ENCODE measurements at regions not wholly inside any gene's neighbourhood (a gene's known extent, or its start where the extent isn't known, plus 50 kb on each side); places are given as distances from the start of the nearest gene placed in this dataset.

GRCh38 chr6:122098201-122098678 lies 301.2 kb upstream of the HSF2 start (continued):
- TF ChIP-seq RNF219 (CRISPR knock-in tag; IDR thresholded peaks at IDR 0.05) = no peak
- no peak for TF ChIP-seq MTF1 (CRISPR knock-in tag; IDR thresholded peaks at IDR 0.05)
- TF ChIP-seq ZNF770 (CRISPR knock-in tag; IDR thresholded peaks at IDR 0.05) = no peak
- no peak for TF ChIP-seq ZNF562 (CRISPR knock-in tag; IDR thresholded peaks at IDR 0.05; ENCODE audit: borderline replicate concordance)
- no peak for TF ChIP-seq ZNF83 (CRISPR knock-in tag; IDR thresholded peaks at IDR 0.05; ENCODE audit: borderline replicate concordance)
- TF ChIP-seq ZNF317 (CRISPR knock-in tag; IDR thresholded peaks at IDR 0.05) = no peak

- no TSS peak for BruUV-seq (replicated peaks)
- no peak overlapping the region for H2AFZ ChIP-seq (ENCODE audit: low read length)
These were observed 297.4 kb upstream of the HSF2 start for GRCh38 chr6:122102026-122102425.

More at GRCh38 chr6:122102026-122102425, 297.4 kb upstream of the HSF2 start:
- Histone ChIP-seq H3K9me3 (ENCODE audit: low read length) (no peaks in the 10 kb centered on the region), H3K36me3 (replicated peaks in 1 of 2; ENCODE audit: control insufficient read depth in 1 of 2, insufficient read depth in 2 of 2, low read length in 2 of 2) (no peaks in the 10 kb centered on the region), H3K9ac (ENCODE audit: insufficient read depth, low read depth, low read length) (no peak overlapping the region), H3K4me2 (ENCODE audit: low read depth, low read length) (no peak overlapping the region), H3K4me1 (ENCODE audit: insufficient read depth, low read length) (no peaks in the 10 kb centered on the region), H3K79me2 (ENCODE audit: insufficient read depth, low read length) (no peaks in the 10 kb centered on the region), H3K27me3 (ENCODE audit: control insufficient read depth in 1 of 2, insufficient read depth in 2 of 2, low read length in 2 of 2) (no peaks in the 10 kb centered on the region), H3K4me3 (replicated peaks in 1 of 3; ENCODE audit: insufficient read depth in 1 of 3, low read depth in 2 of 3, low read length in 3 of 3) (no peak overlapping the region), H4K20me1 (ENCODE audit: insufficient read depth, low read length) (no peaks in the 10 kb centered on the region), H3K27ac (ENCODE audit: extremely low read length, insufficient read depth, low read length) (no peak overlapping the region)
- ChIA-PET CTCF (ENCODE audit: low intra/inter-chr PET ratio, low total read pairs) (no interaction called here), POLR2A (no interaction called here)
- FAIRE-seq (no peak), DNase-seq (ENCODE audit: low spot score) (no peak), ATAC-seq (no peak)
- WGBS (ENCODE audit: low lambda C conversion rate) = 1% methylated on average over 3 of the region's 3 CpGs
- in situ Hi-C loops (cut with HindIII; ENCODE audit: extremely low pct_ligation_motif_present, low pct_unique_long_range_greater_than_20kb) (no loop called here), intact Hi-C loops (cut with micrococcal nuclease; ENCODE audit: unreplicated experiment) (no loop called here)
- no peak for TF ChIP-seq ZNF431 (CRISPR knock-in tag; IDR thresholded peaks at IDR 0.05; ENCODE audit: borderline replicate concordance, low read depth)
